SK-N-SH (cell line): ENCODE measurements at regions not wholly inside any gene's neighbourhood (a gene's known extent, or its start where the extent isn't known, plus 50 kb on each side); places are given as distances from the start of the nearest gene placed in this dataset.

ENCODE experiments used
- CTCF ChIA-PET: fragments of 300-600, 350-600 bp; formaldehyde crosslinking; extraction: SDS; loops from one replicate; lab custom pipeline; 2021; lab: Yijun Ruan, JAX
- POLR2A ChIA-PET: fragments of 350-600 bp; sonication (Branson Sonifier 250); formaldehyde crosslinking; extraction: SDS; loops from one replicate; lab custom pipeline; 2020; ENCODE audit warnings: antibody characterized with exemption, inconsistent platforms; lab: Yijun Ruan, JAX
- DNase-seq: peaks from one replicate; pipeline ENCODE4 v3.0.0; 2012
- H2AFZ ChIP-seq: fragments of 200-600 bp; sonication (generic); 2 replicates; pipeline ENCODE4 v1.8.1; 2016; ENCODE audit warnings: antibody characterized with exemption, mild to moderate bottlenecking, low read depth
- H3F3A ChIP-seq: fragments of 200-600 bp; sonication (generic); replicated peaks from 2 replicates; pipeline ENCODE3; 2016; ENCODE audit warnings: antibody characterized with exemption, mild to moderate bottlenecking; ENCODE audit not compliant: insufficient read depth
- H3K27ac ChIP-seq, 2 experiments: fragments of 200-500 bp in 1 of 2; fragments of 200-600 bp in 1 of 2; sonication (Bioruptor generic) in 1 of 2; sonication (generic), shearing (Covaris generic) in 1 of 2; 2 replicates each; pipeline versions ENCODE4 v1.5.1 to v1.6.1; 2014 to 2016; ENCODE audit warnings: low read depth in 2 of 2, inconsistent platforms in 1 of 2, low read length in 1 of 2, mild to moderate bottlenecking in 1 of 2, mixed read lengths in 1 of 2
- H3K27me3 ChIP-seq: fragments of 200-600 bp; sonication (generic), shearing (Covaris generic); 2 replicates; pipeline ENCODE4 v1.6.1; 2016; ENCODE audit warnings: mixed run types; ENCODE audit not compliant: insufficient read depth
- H3K36me3 ChIP-seq, 2 experiments: fragments of 200-500 bp in 1 of 2; fragments of 200-600 bp in 1 of 2; sonication (Bioruptor generic) in 1 of 2; sonication (generic) in 1 of 2; replicated peaks in 1 of 2; 2 replicates each; pipeline versions ENCODE3 to v1.5.1; 2014 to 2016; ENCODE audit warnings: low read length in 1 of 2, mild to moderate bottlenecking in 1 of 2; ENCODE audit not compliant: insufficient read depth in 2 of 2, control insufficient read depth in 1 of 2
- H3K4me1 ChIP-seq, 2 experiments: fragments of 200-500 bp in 1 of 2; fragments of 200-600 bp in 1 of 2; sonication (Bioruptor generic) in 1 of 2; sonication (generic), shearing (Covaris generic) in 1 of 2; 2 replicates each; pipeline versions ENCODE4 v1.5.1 to v1.6.1; 2014 to 2016; ENCODE audit warnings: low read depth in 1 of 2, low read length in 1 of 2, mixed run types in 1 of 2; ENCODE audit not compliant: insufficient read depth in 2 of 2, control insufficient read depth in 1 of 2
- H3K4me2 ChIP-seq: fragments of 200-600 bp; sonication (generic), shearing (Covaris generic); 2 replicates; pipeline ENCODE4 v1.6.1; 2017; ENCODE audit warnings: mixed run types
- H3K4me3 ChIP-seq, 2 experiments: fragments of 200-500 bp in 1 of 2; fragments of 200-600 bp in 1 of 2; sonication (Bioruptor generic) in 1 of 2; sonication (generic), shearing (Covaris generic) in 1 of 2; 2 replicates each; pipeline versions ENCODE4 v1.5.1 to v1.8.1; 2014 to 2016; ENCODE audit warnings: low read depth in 2 of 2, inconsistent platforms in 1 of 2, low read length in 1 of 2, mild to moderate bottlenecking in 1 of 2, mixed read lengths in 1 of 2, moderate library complexity in 1 of 2
- H3K79me2 ChIP-seq: fragments of 200-600 bp; sonication (generic); 2 replicates; pipeline ENCODE4 v1.8.1; 2017; ENCODE audit warnings: mild to moderate bottlenecking; ENCODE audit not compliant: insufficient read depth
- H3K9ac ChIP-seq: fragments of 200-600 bp; sonication (generic); 2 replicates; pipeline ENCODE4 v1.6.1; 2017; ENCODE audit warnings: mixed run types
- H3K9me2 ChIP-seq: fragments of 200-600 bp; sonication (generic); 2 replicates; pipeline ENCODE4 v1.6.1; 2017; ENCODE audit warnings: mixed run types
- H3K9me3 ChIP-seq: fragments of 200-600 bp; sonication (generic); 2 replicates; pipeline ENCODE4 v1.6.1; 2017; ENCODE audit warnings: mixed run types, mild to moderate bottlenecking, moderate library complexity
- H4K20me1 ChIP-seq: fragments of 200-600 bp; sonication (generic); 2 replicates; pipeline ENCODE4 v1.6.1; 2017; ENCODE audit warnings: mild to moderate bottlenecking, mixed run types; ENCODE audit not compliant: insufficient read depth
- CHD2 ChIP-seq: fragments of 150-350 bp; IDR thresholded peaks from 2 replicates; pipeline ENCODE4 v1.6.1; 2018; ENCODE audit warnings: low read length; ENCODE audit not compliant: partially characterized antibody
- ELF1 ChIP-seq: IDR thresholded peaks from 2 replicates; pipeline ENCODE4 v1.4.0; 2012
- EP300 ChIP-seq, 2 experiments: IDR thresholded peaks; 2 replicates each; pipeline versions ENCODE4 v1.4.0 to v1.6.1; 2012; ENCODE audit warnings: borderline replicate concordance in 1 of 2, low read depth in 1 of 2, low read length in 1 of 2
- FOXJ3 ChIP-seq: sonication (generic); formaldehyde crosslinking; IDR thresholded peaks from 2 replicates; pipeline ENCODE4 v1.5.1; 2020; ENCODE audit warnings: mild to moderate bottlenecking, missing genetic modification reagents
- FOXM1 ChIP-seq: IDR thresholded peaks from 2 replicates; pipeline ENCODE4 v1.4.0; 2012; ENCODE audit warnings: low read depth, mild to moderate bottlenecking
- GATA2 ChIP-seq: sonication (generic); formaldehyde crosslinking; IDR thresholded peaks from 2 replicates; pipeline ENCODE4 v1.5.0; 2020; ENCODE audit warnings: mild to moderate bottlenecking, missing genetic modification reagents
- MEF2A ChIP-seq: IDR thresholded peaks from 2 replicates; pipeline ENCODE4 v1.4.0; 2012; ENCODE audit warnings: low read depth, borderline replicate concordance
- NFIC ChIP-seq: IDR thresholded peaks from 2 replicates; pipeline ENCODE4 v1.4.0; 2012; ENCODE audit warnings: borderline replicate concordance
- NRF1 ChIP-seq: IDR thresholded peaks from 2 replicates; pipeline ENCODE4 v1.6.1; 2012; ENCODE audit warnings: low read depth, mild to moderate bottlenecking, low read length
- POLR2AphosphoS5 ChIP-seq: IDR thresholded peaks from 2 replicates; pipeline ENCODE4 v1.6.1; 2012; ENCODE audit warnings: low read depth, low read length
- RAD21 ChIP-seq: IDR thresholded peaks from 2 replicates; pipeline ENCODE4 v1.6.1; 2012; ENCODE audit warnings: mild to moderate bottlenecking, low read length
- RXRA ChIP-seq: IDR thresholded peaks from 2 replicates; pipeline ENCODE4 v1.4.0; 2012; ENCODE audit warnings: low read depth, mild to moderate bottlenecking, borderline replicate concordance
- SIN3A ChIP-seq: IDR thresholded peaks from 2 replicates; pipeline ENCODE4 v1.6.1; 2012; ENCODE audit warnings: low read depth, mild to moderate bottlenecking, low read length, moderate library complexity, borderline replicate concordance
- SMC3 ChIP-seq: IDR thresholded peaks from 2 replicates; pipeline ENCODE4 v1.6.1; 2012; ENCODE audit warnings: low read depth, low read length, improper control_type of control experiment
- TAF1 ChIP-seq: IDR thresholded peaks from 2 replicates; pipeline ENCODE4 v1.6.1; 2012; ENCODE audit warnings: low read depth, mild to moderate bottlenecking, low read length, moderate library complexity, borderline replicate concordance
- TCF12 ChIP-seq: IDR thresholded peaks from 2 replicates; pipeline ENCODE4 v1.4.0; 2012
- TEAD4 ChIP-seq: IDR thresholded peaks from 2 replicates; pipeline ENCODE4 v1.4.0; 2012; ENCODE audit warnings: mild to moderate bottlenecking, borderline replicate concordance; ENCODE audit not compliant: insufficient read depth
- YY1 ChIP-seq: IDR thresholded peaks from 2 replicates; pipeline ENCODE4 v1.4.0; 2012; ENCODE audit warnings: low read depth, mild to moderate bottlenecking
- WGBS: methylation state at CpG from one replicate; pipeline ENCODE4 v1.1.6; 2017; ENCODE audit warnings: low lambda C conversion rate; 5-methylcytosine and 5-hydroxymethylcytosine counted together
- TF ChIP-seq, protein P1 (sequence below): fragments of 150-350 bp; IDR thresholded peaks from 2 replicates; pipeline ENCODE4 v1.6.1; 2017; ENCODE audit warnings: antibody characterized with exemption, low read length, low read depth, borderline replicate concordance
- TF ChIP-seq, protein P2 (sequence below): fragments of 150-350 bp; IDR thresholded peaks from 2 replicates; pipeline ENCODE4 v1.6.1; 2016; ENCODE audit warnings: mild to moderate bottlenecking, low read depth, low read length
- TF ChIP-seq, protein P3 (sequence below): fragments of 200-600 bp; sonication (generic); IDR thresholded peaks from 2 replicates; pipeline ENCODE4 v1.6.1; 2017; ENCODE audit warnings: antibody characterized with exemption, mild to moderate bottlenecking, moderate library complexity
- TF ChIP-seq, protein P4 (sequence below): IDR thresholded peaks from 2 replicates; pipeline ENCODE4 v1.6.1; 2012; ENCODE audit warnings: mild to moderate bottlenecking, low read depth, low read length, moderate library complexity

DNA sequence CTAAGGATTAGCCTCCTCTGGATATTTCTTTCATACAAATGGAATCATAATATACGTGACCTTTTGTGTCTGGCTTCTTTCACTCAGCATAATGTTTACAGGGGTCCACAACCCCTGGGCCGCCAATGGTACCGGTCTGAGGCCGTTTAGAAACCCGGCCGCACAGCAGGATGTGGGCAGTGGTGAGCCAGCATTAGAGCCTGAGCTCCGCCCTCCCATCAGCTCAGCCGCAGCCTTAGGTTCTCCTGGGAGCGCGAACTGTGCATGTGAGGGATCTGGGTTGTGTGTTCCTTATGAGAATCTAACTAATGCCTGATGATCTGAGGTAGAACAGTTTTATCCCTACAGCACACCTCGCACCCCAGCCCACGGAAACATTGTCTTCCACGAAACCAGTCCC, 229.7 kb downstream of the ICE1 start:
- Histone ChIP-seq H3K9me2 (no peaks in the 10 kb centered on the region), H3K27me3 (no peaks in the 10 kb centered on the region), H3K4me3 (no peak overlapping the region), H3K9ac (no peak overlapping the region), H3K27ac (no peak overlapping the region; a peak in 1 of 4 replicates), H3K4me2 (no peak overlapping the region), H3K36me3 (no peaks in the 10 kb centered on the region), H2AFZ (no peak overlapping the region), H3K4me1 (peaks cover 0 to 5% of the 10 kb centered on the region in 2 experiments; a peak in 2 of 4 replicates), H4K20me1 (no peaks in the 10 kb centered on the region), H3K79me2 (no peaks in the 10 kb centered on the region), H3F3A (no peaks in the 10 kb centered on the region), H3K9me3 (no peaks in the 10 kb centered on the region)
- POLR2A ChIA-PET: no interaction called here
- CTCF ChIA-PET: no interaction called here
- no peak for DNase-seq
- TF ChIP-seq ELF1 (no peak), TAF1 (no peak), FOXM1 (no peak), FOXJ3 (CRISPR knock-in tag) (no peak), NRF1 (no peak), EP300 (IDR thresholded peaks at IDR 0.05; ENCODE audit: borderline replicate concordance in 1 of 2, low read depth in 1 of 2, low read length in 1 of 2) (no peak), GATA2 (CRISPR knock-in tag) (no peak), TCF12 (no peak)
- WGBS: 67% methylated on average over 13 of the region's 13 CpGs

DNA sequence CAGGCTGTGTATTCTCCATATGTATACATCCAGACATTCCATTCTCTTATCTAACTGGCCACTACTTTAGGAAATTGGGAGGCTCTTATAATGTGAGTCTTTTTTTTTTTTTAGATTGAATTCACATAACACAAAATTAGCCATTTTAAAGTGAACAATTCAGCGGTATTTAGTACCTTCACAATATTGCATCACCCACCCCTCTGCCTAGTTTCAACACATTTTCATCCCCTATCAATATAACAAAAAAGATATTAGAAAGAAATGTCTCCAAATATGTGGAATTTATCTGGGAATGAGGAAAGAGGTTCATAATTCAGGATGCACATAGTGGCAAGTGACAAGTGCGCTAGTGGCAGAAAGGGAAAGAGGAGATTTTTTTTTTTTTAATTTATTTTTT, 228.5 kb downstream of the ICE1 start:
- no peaks in the 10 kb centered on the region for H3K27me3 ChIP-seq
- peaks cover 0 to 8% of the 10 kb centered on the region in 2 experiments; a peak in 2 of 4 replicates for H3K4me1 ChIP-seq
- no peaks in the 10 kb centered on the region for H3F3A ChIP-seq
- peak overlapping the region in 1 of 2 experiments; percentile 50; a peak in 1 of 4 replicates for H3K27ac ChIP-seq
- H3K9ac ChIP-seq: no peak overlapping the region
- WGBS: 61% methylated on average over 2 of the region's 2 CpGs
- H3K36me3 ChIP-seq: no peaks in the 10 kb centered on the region
- H3K9me2 ChIP-seq: no peaks in the 10 kb centered on the region
- H4K20me1 ChIP-seq: no peaks in the 10 kb centered on the region
- H2AFZ ChIP-seq: no peak overlapping the region
- H3K4me2 ChIP-seq: no peak overlapping the region
- TF ChIP-seq MEF2A (no peak), POLR2AphosphoS5 (no peak), FOXM1 (no peak), SMC3 (no peak), RXRA (no peak), SIN3A (no peak), YY1 (no peak), CHD2 (no peak), NFIC (no peak), TEAD4 (no peak), EP300 (IDR thresholded peaks at IDR 0.05; ENCODE audit: borderline replicate concordance in 1 of 2, low read depth in 1 of 2, low read length in 1 of 2) (no peak), ELF1 (no peak), RAD21 (no peak)
- TF ChIP-seq, protein P1, sequence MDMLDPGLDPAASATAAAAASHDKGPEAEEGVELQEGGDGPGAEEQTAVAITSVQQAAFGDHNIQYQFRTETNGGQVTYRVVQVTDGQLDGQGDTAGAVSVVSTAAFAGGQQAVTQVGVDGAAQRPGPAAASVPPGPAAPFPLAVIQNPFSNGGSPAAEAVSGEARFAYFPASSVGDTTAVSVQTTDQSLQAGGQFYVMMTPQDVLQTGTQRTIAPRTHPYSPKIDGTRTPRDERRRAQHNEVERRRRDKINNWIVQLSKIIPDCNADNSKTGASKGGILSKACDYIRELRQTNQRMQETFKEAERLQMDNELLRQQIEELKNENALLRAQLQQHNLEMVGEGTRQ: no peak
- TF ChIP-seq, protein P2, sequence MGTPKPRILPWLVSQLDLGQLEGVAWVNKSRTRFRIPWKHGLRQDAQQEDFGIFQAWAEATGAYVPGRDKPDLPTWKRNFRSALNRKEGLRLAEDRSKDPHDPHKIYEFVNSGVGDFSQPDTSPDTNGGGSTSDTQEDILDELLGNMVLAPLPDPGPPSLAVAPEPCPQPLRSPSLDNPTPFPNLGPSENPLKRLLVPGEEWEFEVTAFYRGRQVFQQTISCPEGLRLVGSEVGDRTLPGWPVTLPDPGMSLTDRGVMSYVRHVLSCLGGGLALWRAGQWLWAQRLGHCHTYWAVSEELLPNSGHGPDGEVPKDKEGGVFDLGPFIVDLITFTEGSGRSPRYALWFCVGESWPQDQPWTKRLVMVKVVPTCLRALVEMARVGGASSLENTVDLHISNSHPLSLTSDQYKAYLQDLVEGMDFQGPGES: no peak
- TF ChIP-seq, protein P3, sequence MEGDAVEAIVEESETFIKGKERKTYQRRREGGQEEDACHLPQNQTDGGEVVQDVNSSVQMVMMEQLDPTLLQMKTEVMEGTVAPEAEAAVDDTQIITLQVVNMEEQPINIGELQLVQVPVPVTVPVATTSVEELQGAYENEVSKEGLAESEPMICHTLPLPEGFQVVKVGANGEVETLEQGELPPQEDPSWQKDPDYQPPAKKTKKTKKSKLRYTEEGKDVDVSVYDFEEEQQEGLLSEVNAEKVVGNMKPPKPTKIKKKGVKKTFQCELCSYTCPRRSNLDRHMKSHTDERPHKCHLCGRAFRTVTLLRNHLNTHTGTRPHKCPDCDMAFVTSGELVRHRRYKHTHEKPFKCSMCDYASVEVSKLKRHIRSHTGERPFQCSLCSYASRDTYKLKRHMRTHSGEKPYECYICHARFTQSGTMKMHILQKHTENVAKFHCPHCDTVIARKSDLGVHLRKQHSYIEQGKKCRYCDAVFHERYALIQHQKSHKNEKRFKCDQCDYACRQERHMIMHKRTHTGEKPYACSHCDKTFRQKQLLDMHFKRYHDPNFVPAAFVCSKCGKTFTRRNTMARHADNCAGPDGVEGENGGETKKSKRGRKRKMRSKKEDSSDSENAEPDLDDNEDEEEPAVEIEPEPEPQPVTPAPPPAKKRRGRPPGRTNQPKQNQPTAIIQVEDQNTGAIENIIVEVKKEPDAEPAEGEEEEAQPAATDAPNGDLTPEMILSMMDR: no peak
- TF ChIP-seq, protein P4, sequence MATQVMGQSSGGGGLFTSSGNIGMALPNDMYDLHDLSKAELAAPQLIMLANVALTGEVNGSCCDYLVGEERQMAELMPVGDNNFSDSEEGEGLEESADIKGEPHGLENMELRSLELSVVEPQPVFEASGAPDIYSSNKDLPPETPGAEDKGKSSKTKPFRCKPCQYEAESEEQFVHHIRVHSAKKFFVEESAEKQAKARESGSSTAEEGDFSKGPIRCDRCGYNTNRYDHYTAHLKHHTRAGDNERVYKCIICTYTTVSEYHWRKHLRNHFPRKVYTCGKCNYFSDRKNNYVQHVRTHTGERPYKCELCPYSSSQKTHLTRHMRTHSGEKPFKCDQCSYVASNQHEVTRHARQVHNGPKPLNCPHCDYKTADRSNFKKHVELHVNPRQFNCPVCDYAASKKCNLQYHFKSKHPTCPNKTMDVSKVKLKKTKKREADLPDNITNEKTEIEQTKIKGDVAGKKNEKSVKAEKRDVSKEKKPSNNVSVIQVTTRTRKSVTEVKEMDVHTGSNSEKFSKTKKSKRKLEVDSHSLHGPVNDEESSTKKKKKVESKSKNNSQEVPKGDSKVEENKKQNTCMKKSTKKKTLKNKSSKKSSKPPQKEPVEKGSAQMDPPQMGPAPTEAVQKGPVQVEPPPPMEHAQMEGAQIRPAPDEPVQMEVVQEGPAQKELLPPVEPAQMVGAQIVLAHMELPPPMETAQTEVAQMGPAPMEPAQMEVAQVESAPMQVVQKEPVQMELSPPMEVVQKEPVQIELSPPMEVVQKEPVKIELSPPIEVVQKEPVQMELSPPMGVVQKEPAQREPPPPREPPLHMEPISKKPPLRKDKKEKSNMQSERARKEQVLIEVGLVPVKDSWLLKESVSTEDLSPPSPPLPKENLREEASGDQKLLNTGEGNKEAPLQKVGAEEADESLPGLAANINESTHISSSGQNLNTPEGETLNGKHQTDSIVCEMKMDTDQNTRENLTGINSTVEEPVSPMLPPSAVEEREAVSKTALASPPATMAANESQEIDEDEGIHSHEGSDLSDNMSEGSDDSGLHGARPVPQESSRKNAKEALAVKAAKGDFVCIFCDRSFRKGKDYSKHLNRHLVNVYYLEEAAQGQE: no peak
- H3K4me3 ChIP-seq: no peak overlapping the region
- no peak for DNase-seq
- H3K9me3 ChIP-seq: no peaks in the 10 kb centered on the region
- ChIA-PET CTCF (interaction anchor here (0.9 kb wide), 1 partner anchor 10 kb away, joined by 3 read pairs; no protein-coding TSS in a partner anchor), POLR2A (no interaction called here)
- no peaks in the 10 kb centered on the region for H3K79me2 ChIP-seq
